ENCODE measurements at regions not wholly inside any gene's neighbourhood (a gene's known extent, or its start where the extent isn't known, plus 50 kb on each side); places are given as distances from the start of the nearest gene placed in this dataset.

GRCh38 chr13:64753233-64754000 lies 2476.7 kb downstream of the PCDH9 start:
- no peak for TF ChIP-seq CTCF (IDR thresholded peaks at IDR 0.05; ENCODE audit: extremely low read depth, insufficient read depth, missing control alignments)
- DNase-seq (ENCODE audit: low spot score), result no peak
- in situ Hi-C loops (cut with MboI; ENCODE audit: low pct_unique_long_range_greater_than_20kb, low sequenced_read_pairs, unreplicated experiment), result no loop called here

GRCh38 chr13:64749301-64749700 lies 2480.8 kb downstream of the PCDH9 start:
- DNase-seq (ENCODE audit: low spot score), result no peak
- TF ChIP-seq CTCF (IDR thresholded peaks at IDR 0.05; ENCODE audit: extremely low read depth, insufficient read depth, missing control alignments), result no peak
- in situ Hi-C loops (cut with MboI; ENCODE audit: low pct_unique_long_range_greater_than_20kb, low sequenced_read_pairs, unreplicated experiment), result no loop called here

DNA sequence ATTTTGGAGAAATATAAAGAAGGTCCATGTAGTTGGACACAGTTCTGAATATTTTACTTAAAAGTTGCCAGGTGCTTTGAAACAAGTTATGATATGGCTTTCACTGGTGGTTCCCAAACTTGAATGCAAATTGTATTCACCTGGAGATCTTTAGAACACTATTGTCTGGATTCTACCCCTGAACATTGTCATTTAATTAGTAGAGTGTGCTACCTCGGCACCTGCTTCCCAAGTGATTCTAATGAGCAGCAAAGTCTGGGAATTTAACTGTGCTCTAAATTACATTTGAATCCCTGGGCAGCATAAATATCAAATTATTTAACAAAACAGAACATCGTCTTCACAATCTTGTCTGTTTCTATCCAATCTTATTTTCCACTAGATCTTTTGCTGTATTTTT lies 2483.3 kb downstream of the PCDH9 start:
- in situ Hi-C loops (cut with MboI; ENCODE audit: low pct_unique_long_range_greater_than_20kb, low sequenced_read_pairs, unreplicated experiment), result no loop called here

GRCh38 chr13:64740493-64740892 lies 2489.6 kb downstream of the PCDH9 start:
- no peak for TF ChIP-seq CTCF (IDR thresholded peaks at IDR 0.05; ENCODE audit: extremely low read depth, insufficient read depth, missing control alignments)
- in situ Hi-C loops (cut with MboI; ENCODE audit: low pct_unique_long_range_greater_than_20kb, low sequenced_read_pairs, unreplicated experiment), result no loop called here
- DNase-seq (ENCODE audit: low spot score), result no peak

More for the DNA sequence above, 2483.3 kb downstream of the PCDH9 start:
- TF ChIP-seq CTCF (IDR thresholded peaks at IDR 0.05; ENCODE audit: extremely low read depth, insufficient read depth, missing control alignments), result no peak
- no peak for DNase-seq (ENCODE audit: low spot score)

GRCh38 chr13:64725492-64725891 lies 2504.6 kb downstream of the PCDH9 start:
- in situ Hi-C loops (cut with MboI; ENCODE audit: low pct_unique_long_range_greater_than_20kb, low sequenced_read_pairs, unreplicated experiment), result no loop called here
- no peak for DNase-seq (ENCODE audit: low spot score)
- no peak for TF ChIP-seq CTCF (IDR thresholded peaks at IDR 0.05; ENCODE audit: extremely low read depth, insufficient read depth, missing control alignments)

DNA sequence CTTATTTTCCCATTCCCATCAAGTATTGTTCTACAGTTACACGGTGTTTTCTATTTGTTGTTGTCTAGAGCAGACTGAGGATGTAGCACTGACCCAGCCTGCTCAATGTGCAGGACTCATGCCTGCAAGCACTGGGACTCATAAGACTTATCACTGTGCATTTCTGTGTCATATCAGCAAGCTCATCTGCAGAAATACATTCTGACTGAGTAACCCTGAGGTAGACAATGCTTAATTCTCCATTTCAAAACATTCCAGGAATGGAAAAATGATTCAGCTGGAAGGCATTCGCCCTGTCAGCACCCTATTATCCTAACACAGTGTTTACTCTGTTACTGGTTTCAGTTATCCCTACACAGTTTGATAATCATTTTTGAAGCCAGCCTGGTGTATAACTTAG lies 2506.4 kb downstream of the PCDH9 start:
- TF ChIP-seq CTCF (IDR thresholded peaks at IDR 0.05; ENCODE audit: extremely low read depth, insufficient read depth, missing control alignments), result no peak
- in situ Hi-C loops (cut with MboI; ENCODE audit: low pct_unique_long_range_greater_than_20kb, low sequenced_read_pairs, unreplicated experiment), result no loop called here
- no peak for DNase-seq (ENCODE audit: low spot score)

Data from GM13977 (cell line).